SK-N-SH (cell line): ENCODE measurements at regions not wholly inside any gene's neighbourhood (a gene's known extent, or its start where the extent isn't known, plus 50 kb on each side); places are given as distances from the start of the nearest gene placed in this dataset.

Experiments used
- CTCF ChIA-PET: fragments of 300-600, 350-600 bp; formaldehyde crosslinking; extraction: SDS; loops from one replicate; lab custom pipeline; 2021; lab: Yijun Ruan, JAX
- POLR2A ChIA-PET: fragments of 350-600 bp; sonication (Branson Sonifier 250); formaldehyde crosslinking; extraction: SDS; loops from one replicate; lab custom pipeline; 2020; ENCODE audit warnings: antibody characterized with exemption, inconsistent platforms; lab: Yijun Ruan, JAX
- DNase-seq: peaks from one replicate; pipeline ENCODE4 v3.0.0; 2012
- H2AFZ ChIP-seq: fragments of 200-600 bp; sonication (generic); 2 replicates; pipeline ENCODE4 v1.8.1; 2016; ENCODE audit warnings: antibody characterized with exemption, mild to moderate bottlenecking, low read depth
- H3F3A ChIP-seq: fragments of 200-600 bp; sonication (generic); replicated peaks from 2 replicates; pipeline ENCODE3; 2016; ENCODE audit warnings: antibody characterized with exemption, mild to moderate bottlenecking; ENCODE audit not compliant: insufficient read depth
- H3K27ac ChIP-seq, 2 experiments: fragments of 200-500 bp in 1 of 2; fragments of 200-600 bp in 1 of 2; sonication (Bioruptor generic) in 1 of 2; sonication (generic), shearing (Covaris generic) in 1 of 2; 2 replicates each; pipeline versions ENCODE4 v1.5.1 to v1.6.1; 2014 to 2016; ENCODE audit warnings: low read depth in 2 of 2, inconsistent platforms in 1 of 2, low read length in 1 of 2, mild to moderate bottlenecking in 1 of 2, mixed read lengths in 1 of 2
- H3K27me3 ChIP-seq: fragments of 200-600 bp; sonication (generic), shearing (Covaris generic); 2 replicates; pipeline ENCODE4 v1.6.1; 2016; ENCODE audit warnings: mixed run types; ENCODE audit not compliant: insufficient read depth
- H3K36me3 ChIP-seq, 2 experiments: fragments of 200-500 bp in 1 of 2; fragments of 200-600 bp in 1 of 2; sonication (Bioruptor generic) in 1 of 2; sonication (generic) in 1 of 2; replicated peaks in 1 of 2; 2 replicates each; pipeline versions ENCODE3 to v1.5.1; 2014 to 2016; ENCODE audit warnings: low read length in 1 of 2, mild to moderate bottlenecking in 1 of 2; ENCODE audit not compliant: insufficient read depth in 2 of 2, control insufficient read depth in 1 of 2
- H3K4me1 ChIP-seq, 2 experiments: fragments of 200-500 bp in 1 of 2; fragments of 200-600 bp in 1 of 2; sonication (Bioruptor generic) in 1 of 2; sonication (generic), shearing (Covaris generic) in 1 of 2; 2 replicates each; pipeline versions ENCODE4 v1.5.1 to v1.6.1; 2014 to 2016; ENCODE audit warnings: low read depth in 1 of 2, low read length in 1 of 2, mixed run types in 1 of 2; ENCODE audit not compliant: insufficient read depth in 2 of 2, control insufficient read depth in 1 of 2
- H3K4me2 ChIP-seq: fragments of 200-600 bp; sonication (generic), shearing (Covaris generic); 2 replicates; pipeline ENCODE4 v1.6.1; 2017; ENCODE audit warnings: mixed run types
- H3K4me3 ChIP-seq, 2 experiments: fragments of 200-500 bp in 1 of 2; fragments of 200-600 bp in 1 of 2; sonication (Bioruptor generic) in 1 of 2; sonication (generic), shearing (Covaris generic) in 1 of 2; 2 replicates each; pipeline versions ENCODE4 v1.5.1 to v1.8.1; 2014 to 2016; ENCODE audit warnings: low read depth in 2 of 2, inconsistent platforms in 1 of 2, low read length in 1 of 2, mild to moderate bottlenecking in 1 of 2, mixed read lengths in 1 of 2, moderate library complexity in 1 of 2
- H3K79me2 ChIP-seq: fragments of 200-600 bp; sonication (generic); 2 replicates; pipeline ENCODE4 v1.8.1; 2017; ENCODE audit warnings: mild to moderate bottlenecking; ENCODE audit not compliant: insufficient read depth
- H3K9ac ChIP-seq: fragments of 200-600 bp; sonication (generic); 2 replicates; pipeline ENCODE4 v1.6.1; 2017; ENCODE audit warnings: mixed run types
- H3K9me2 ChIP-seq: fragments of 200-600 bp; sonication (generic); 2 replicates; pipeline ENCODE4 v1.6.1; 2017; ENCODE audit warnings: mixed run types
- H3K9me3 ChIP-seq: fragments of 200-600 bp; sonication (generic); 2 replicates; pipeline ENCODE4 v1.6.1; 2017; ENCODE audit warnings: mixed run types, mild to moderate bottlenecking, moderate library complexity
- H4K20me1 ChIP-seq: fragments of 200-600 bp; sonication (generic); 2 replicates; pipeline ENCODE4 v1.6.1; 2017; ENCODE audit warnings: mild to moderate bottlenecking, mixed run types; ENCODE audit not compliant: insufficient read depth
- CHD2 ChIP-seq: fragments of 150-350 bp; IDR thresholded peaks from 2 replicates; pipeline ENCODE4 v1.6.1; 2018; ENCODE audit warnings: low read length; ENCODE audit not compliant: partially characterized antibody
- ELF1 ChIP-seq: IDR thresholded peaks from 2 replicates; pipeline ENCODE4 v1.4.0; 2012
- EZH2phosphoT487 ChIP-seq: fragments of 200-600 bp; sonication (generic); IDR thresholded peaks from 2 replicates; pipeline ENCODE4 v1.6.1; 2017; ENCODE audit warnings: low read depth, mixed run types, mild to moderate bottlenecking, antibody characterized with exemption, moderate library complexity, borderline replicate concordance
- FOSL2 ChIP-seq: IDR thresholded peaks from 2 replicates; pipeline ENCODE4 v1.4.0; 2012; ENCODE audit warnings: low read depth, mild to moderate bottlenecking, moderate library complexity, borderline replicate concordance
- FOXM1 ChIP-seq: IDR thresholded peaks from 2 replicates; pipeline ENCODE4 v1.4.0; 2012; ENCODE audit warnings: low read depth, mild to moderate bottlenecking
- GABPA ChIP-seq: IDR thresholded peaks from 2 replicates; pipeline ENCODE4 v1.4.0; 2012; ENCODE audit warnings: low read depth, mild to moderate bottlenecking
- GATA2 ChIP-seq: sonication (generic); formaldehyde crosslinking; IDR thresholded peaks from 2 replicates; pipeline ENCODE4 v1.5.0; 2020; ENCODE audit warnings: mild to moderate bottlenecking, missing genetic modification reagents
- IRF3 ChIP-seq: fragments of 150-350 bp; IDR thresholded peaks from 2 replicates; pipeline ENCODE4 v1.6.1; 2016; ENCODE audit warnings: mild to moderate bottlenecking, low read depth, low read length
- MAX ChIP-seq: IDR thresholded peaks from 2 replicates; pipeline ENCODE4 v1.4.0; 2012; ENCODE audit warnings: low read depth
- POLR2AphosphoS5 ChIP-seq: IDR thresholded peaks from 2 replicates; pipeline ENCODE4 v1.6.1; 2012; ENCODE audit warnings: low read depth, low read length
- RAD21 ChIP-seq: IDR thresholded peaks from 2 replicates; pipeline ENCODE4 v1.6.1; 2012; ENCODE audit warnings: mild to moderate bottlenecking, low read length
- REST ChIP-seq: IDR thresholded peaks from 2 replicates; pipeline ENCODE4 v1.6.1; 2012; ENCODE audit warnings: mild to moderate bottlenecking, low read depth, low read length, moderate library complexity
- TAF1 ChIP-seq: IDR thresholded peaks from 2 replicates; pipeline ENCODE4 v1.6.1; 2012; ENCODE audit warnings: low read depth, mild to moderate bottlenecking, low read length, moderate library complexity, borderline replicate concordance
- WGBS: methylation state at CpG from one replicate; pipeline ENCODE4 v1.1.6; 2017; ENCODE audit warnings: low lambda C conversion rate; 5-methylcytosine and 5-hydroxymethylcytosine counted together

- Histone ChIP-seq H3K9me3 (no peaks in the 10 kb centered on the region), H3K27me3 (no peaks in the 10 kb centered on the region), H3K4me2 (no peak overlapping the region), H3K9me2 (0 out of 2 replicates have a peak, but pooled peaks cover 3% of the 10 kb centered on the region), H3K36me3 (no peaks in the 10 kb centered on the region), H3K4me1 (no peaks in the 10 kb centered on the region; a peak in 1 of 4 replicates), H3K27ac (no peak overlapping the region), H3K79me2 (no peaks in the 10 kb centered on the region), H3K9ac (no peak overlapping the region), H4K20me1 (no peaks in the 10 kb centered on the region), H3K4me3 (no peak overlapping the region), H3F3A (no peaks in the 10 kb centered on the region), H2AFZ (no peak overlapping the region)
- DNase-seq, result no peak
- CTCF ChIA-PET, result interaction anchor here (0.9 to 1.7 kb wide), 3 partner anchors 14 to 18 kb away, joined by 3 to 4 read pairs (median 3); no protein-coding TSS in a partner anchor
- TF ChIP-seq CHD2 (no peak), POLR2AphosphoS5 (no peak), MAX (no peak), GABPA (no peak), FOSL2 (no peak), REST (no peak), RAD21 (no peak), ELF1 (no peak), EZH2phosphoT487 (no peak), FOXM1 (no peak)
- POLR2A ChIA-PET, result no interaction called here
Measured at GRCh38 chr3:40598338-40598737, 73.6 kb downstream of the ZNF621 start.

- Histone ChIP-seq H3K79me2 (no peaks in the 10 kb centered on the region), H3K27ac (no peak overlapping the region), H3K4me2 (no peak overlapping the region), H3K27me3 (no peaks in the 10 kb centered on the region), H3K4me3 (no peak overlapping the region), H3K36me3 (no peaks in the 10 kb centered on the region), H3K4me1 (no peaks in the 10 kb centered on the region), H2AFZ (no peak overlapping the region), H3F3A (no peaks in the 10 kb centered on the region), H3K9me2 (0 out of 2 replicates have a peak, but pooled peaks cover 3% of the 10 kb centered on the region), H3K9me3 (no peaks in the 10 kb centered on the region), H4K20me1 (no peaks in the 10 kb centered on the region), H3K9ac (no peak overlapping the region)
- ChIA-PET CTCF (interaction anchor here (1.2 to 1.7 kb wide), 2 partner anchors 14 to 19 kb away, joined by 3 to 4 read pairs; no protein-coding TSS in a partner anchor), POLR2A (no interaction called here)
- WGBS, result 64% methylated on average over 3 of the region's 3 CpGs
- TF ChIP-seq REST (no peak), IRF3 (no peak), GATA2 (CRISPR knock-in tag) (no peak), TAF1 (no peak)
- DNase-seq, result no peak
Measured at GRCh38 chr3:40598962-40599361, 74.2 kb downstream of the ZNF621 start.
